ENCODE measurements at regions not wholly inside any gene's neighbourhood (a gene's known extent, or its start where the extent isn't known, plus 50 kb on each side); places are given as distances from the start of the nearest gene placed in this dataset.

GRCh38 chr13:75021151-75021550 lies 460.8 kb downstream of the TBC1D4 start (continued):
- no peak for TF ChIP-seq SP1 (IDR thresholded peaks at IDR 0.05; ENCODE audit: low read depth, low read length)

DNA sequence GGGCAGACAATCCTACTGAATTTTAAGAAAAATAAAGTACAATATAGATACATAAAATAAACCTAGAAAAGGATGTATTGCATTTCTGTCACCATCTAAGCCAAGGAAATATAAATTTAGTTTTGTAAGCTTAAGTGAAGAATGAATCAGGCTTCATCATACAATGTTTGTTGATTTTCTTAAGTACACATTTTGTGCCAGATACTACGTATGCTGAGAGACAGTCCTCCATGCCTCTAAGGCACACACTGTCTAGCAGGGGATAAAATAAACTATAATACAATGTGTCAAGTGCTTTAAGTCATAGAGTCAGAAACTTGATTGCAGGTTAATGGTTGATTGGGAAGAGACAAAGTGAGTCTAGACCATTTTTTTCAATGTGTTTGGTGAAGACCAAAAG lies 465.7 kb downstream of the TBC1D4 start:
- Histone ChIP-seq H3K27ac (ENCODE audit: control insufficient read depth, insufficient read depth) (no peak overlapping the region), H3K4me2 (ENCODE audit: control insufficient read depth, insufficient read depth) (no peak overlapping the region), H4K20me1 (ENCODE audit: control insufficient read depth, insufficient read depth) (no peaks in the 10 kb centered on the region), H3K36me3 (ENCODE audit: control insufficient read depth in 2 of 2, insufficient read depth in 2 of 2, low read length in 1 of 2) (no peaks in the 10 kb centered on the region), H3K4me3 (no peak overlapping the region), H3K27me3 (replicated peaks in 1 of 2; ENCODE audit: control insufficient read depth in 2 of 2, insufficient read depth in 2 of 2, low read length in 1 of 2) (no peaks in the 10 kb centered on the region), H2AFZ (ENCODE audit: control insufficient read depth, low read depth, low read length) (no peak overlapping the region), H3K79me2 (ENCODE audit: control insufficient read depth, insufficient read depth, low read length) (no peaks in the 10 kb centered on the region), H3K9ac (ENCODE audit: control insufficient read depth, insufficient read depth, low read length) (no peak overlapping the region), H3K4me1 (ENCODE audit: control insufficient read depth, insufficient read depth, low read length) (no peaks in the 10 kb centered on the region), H3K9me3 (replicated peaks; ENCODE audit: control insufficient read depth, insufficient read depth, low read length) (no peaks in the 10 kb centered on the region)
- DNase-seq (ENCODE audit: low read depth, low spot score) (no peak), ATAC-seq (no peak), FAIRE-seq (no peak)
- ChIA-PET POLR2A (no interaction called here), SMC1A (ENCODE audit: uncharacterized antibody, unreplicated experiment) (no interaction called here), RAD21 (ENCODE audit: unreplicated experiment) (no interaction called here), CTCF (no interaction called here)
- BruUV-seq (replicated peaks): no TSS peak
- TF ChIP-seq, protein P1, sequence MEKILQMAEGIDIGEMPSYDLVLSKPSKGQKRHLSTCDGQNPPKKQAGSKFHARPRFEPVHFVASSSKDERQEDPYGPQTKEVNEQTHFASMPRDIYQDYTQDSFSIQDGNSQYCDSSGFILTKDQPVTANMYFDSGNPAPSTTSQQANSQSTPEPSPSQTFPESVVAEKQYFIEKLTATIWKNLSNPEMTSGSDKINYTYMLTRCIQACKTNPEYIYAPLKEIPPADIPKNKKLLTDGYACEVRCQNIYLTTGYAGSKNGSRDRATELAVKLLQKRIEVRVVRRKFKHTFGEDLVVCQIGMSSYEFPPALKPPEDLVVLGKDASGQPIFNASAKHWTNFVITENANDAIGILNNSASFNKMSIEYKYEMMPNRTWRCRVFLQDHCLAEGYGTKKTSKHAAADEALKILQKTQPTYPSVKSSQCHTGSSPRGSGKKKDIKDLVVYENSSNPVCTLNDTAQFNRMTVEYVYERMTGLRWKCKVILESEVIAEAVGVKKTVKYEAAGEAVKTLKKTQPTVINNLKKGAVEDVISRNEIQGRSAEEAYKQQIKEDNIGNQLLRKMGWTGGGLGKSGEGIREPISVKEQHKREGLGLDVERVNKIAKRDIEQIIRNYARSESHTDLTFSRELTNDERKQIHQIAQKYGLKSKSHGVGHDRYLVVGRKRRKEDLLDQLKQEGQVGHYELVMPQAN (conservative IDR thresholded peaks at IDR 0.05): no peak
- TF ChIP-seq JUND (IDR thresholded peaks at IDR 0.05; ENCODE audit: low read depth, low read length): no peak
- no peak for TF ChIP-seq MTA3 (IDR thresholded peaks at IDR 0.05; ENCODE audit: borderline replicate concordance, low read length)
- no peak for TF ChIP-seq ZZZ3 (IDR thresholded peaks at IDR 0.05; ENCODE audit: control insufficient read depth, insufficient read length, low read depth)
- TF ChIP-seq RELB (IDR thresholded peaks at IDR 0.05; ENCODE audit: low read depth): no peak
- TF ChIP-seq, protein P2, sequence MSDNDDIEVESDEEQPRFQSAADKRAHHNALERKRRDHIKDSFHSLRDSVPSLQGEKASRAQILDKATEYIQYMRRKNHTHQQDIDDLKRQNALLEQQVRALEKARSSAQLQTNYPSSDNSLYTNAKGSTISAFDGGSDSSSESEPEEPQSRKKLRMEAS (IDR thresholded peaks at IDR 0.05; ENCODE audit: low read depth, low read length): no peak
- TF ChIP-seq ZSCAN29 (IDR thresholded peaks at IDR 0.05): no peak
- TF ChIP-seq, protein P3, sequence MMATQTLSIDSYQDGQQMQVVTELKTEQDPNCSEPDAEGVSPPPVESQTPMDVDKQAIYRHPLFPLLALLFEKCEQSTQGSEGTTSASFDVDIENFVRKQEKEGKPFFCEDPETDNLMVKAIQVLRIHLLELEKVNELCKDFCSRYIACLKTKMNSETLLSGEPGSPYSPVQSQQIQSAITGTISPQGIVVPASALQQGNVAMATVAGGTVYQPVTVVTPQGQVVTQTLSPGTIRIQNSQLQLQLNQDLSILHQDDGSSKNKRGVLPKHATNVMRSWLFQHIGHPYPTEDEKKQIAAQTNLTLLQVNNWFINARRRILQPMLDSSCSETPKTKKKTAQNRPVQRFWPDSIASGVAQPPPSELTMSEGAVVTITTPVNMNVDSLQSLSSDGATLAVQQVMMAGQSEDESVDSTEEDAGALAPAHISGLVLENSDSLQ (IDR thresholded peaks at IDR 0.05): no peak
- no peak for TF ChIP-seq IRF4 (IDR thresholded peaks at IDR 0.05; ENCODE audit: low read depth, low read length)
- no peak for TF ChIP-seq ZNF217 (IDR thresholded peaks at IDR 0.05)
- TF ChIP-seq PML (IDR thresholded peaks at IDR 0.05; ENCODE audit: low read length): no peak
- TF ChIP-seq MEF2B (IDR thresholded peaks at IDR 0.05; ENCODE audit: partially characterized antibody, poor library complexity, severe bottlenecking): no peak
- no peak for TF ChIP-seq ZNF384 (IDR thresholded peaks at IDR 0.05; ENCODE audit: borderline replicate concordance, low read depth, low read length)
- TF ChIP-seq RB1 (IDR thresholded peaks at IDR 0.05; ENCODE audit: borderline replicate concordance): no peak
- no peak for TF ChIP-seq NFIC (IDR thresholded peaks at IDR 0.05; ENCODE audit: low read depth, low read length)
- TF ChIP-seq POLR2AphosphoS2 (IDR thresholded peaks at IDR 0.05; ENCODE audit: low read depth, low read length): no peak
- TF ChIP-seq, protein P4, sequence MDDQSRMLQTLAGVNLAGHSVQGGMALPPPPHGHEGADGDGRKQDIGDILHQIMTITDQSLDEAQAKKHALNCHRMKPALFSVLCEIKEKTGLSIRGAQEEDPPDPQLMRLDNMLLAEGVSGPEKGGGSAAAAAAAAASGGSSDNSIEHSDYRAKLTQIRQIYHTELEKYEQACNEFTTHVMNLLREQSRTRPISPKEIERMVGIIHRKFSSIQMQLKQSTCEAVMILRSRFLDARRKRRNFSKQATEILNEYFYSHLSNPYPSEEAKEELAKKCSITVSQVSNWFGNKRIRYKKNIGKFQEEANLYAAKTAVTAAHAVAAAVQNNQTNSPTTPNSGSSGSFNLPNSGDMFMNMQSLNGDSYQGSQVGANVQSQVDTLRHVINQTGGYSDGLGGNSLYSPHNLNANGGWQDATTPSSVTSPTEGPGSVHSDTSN (IDR thresholded peaks at IDR 0.05; ENCODE audit: insufficient replicate concordance, low read depth, low read length): no peak
- in situ Hi-C loops (cut with MboI): no loop called here
- WGBS (ENCODE audit: insufficient coverage, insufficient replicate concordance, low lambda C conversion rate, missing lambda C conversion rate): 44% methylated on average over 1 of the region's 1 CpG
- intact Hi-C loops (cut with micrococcal nuclease; ENCODE audit: unreplicated experiment): no loop called here
